ENCODE measurements at regions not wholly inside any gene's neighbourhood (a gene's known extent, or its start where the extent isn't known, plus 50 kb on each side); places are given as distances from the start of the nearest gene placed in this dataset.

GRCh38 chr11:131274233-131274632 is 96.2 kb upstream of the NTM start (continued):
- TF ChIP-seq L3MBTL2 (IDR thresholded peaks at IDR 0.05): no peak
- no peak for TF ChIP-seq KDM1A (IDR thresholded peaks at IDR 0.05)
- no peak for TF ChIP-seq RAD21 (CRISPR knock-in tag; conservative IDR thresholded peaks at IDR 0.05 in 1 of 2, IDR thresholded peaks at IDR 0.05 in 1 of 2)
- no peak for TF ChIP-seq TEAD1 (CRISPR knock-in tag; IDR thresholded peaks at IDR 0.05)
- no peak for TF ChIP-seq LEF1 (IDR thresholded peaks at IDR 0.05)
- no peak for TF ChIP-seq KLF1 (tag; IDR thresholded peaks at IDR 0.05)

GRCh38 chr11:131275580-131275979 is 94.8 kb upstream of the NTM start:
- 2% methylated on average over 9 of the region's 9 CpGs for WGBS (ENCODE audit: insufficient coverage, low coverage, missing lambda C conversion rate)
- ChIA-PET CTCF (ENCODE audit: low intra/inter-chr PET ratio) (no interaction called here), POLR2A (no interaction called here)
- Histone ChIP-seq H3K4me3 (no peak overlapping the region), H3K27ac (ENCODE audit: extremely low read depth, low read depth, low read length) (no peak overlapping the region), H3K79me2 (ENCODE audit: control insufficient read depth, insufficient read depth, low read length) (no peaks in the 10 kb centered on the region), H3K9me1 (ENCODE audit: control insufficient read depth, insufficient read depth, low read length) (no peaks in the 10 kb centered on the region), H4K20me1 (replicated peaks; ENCODE audit: control insufficient read depth, insufficient read depth, low read length) (no peaks in the 10 kb centered on the region), H3K4me1 (replicated peaks in 1 of 2; ENCODE audit: control insufficient read depth in 2 of 2, insufficient read depth in 2 of 2, low read length in 2 of 2) (no peaks in the 10 kb centered on the region), H3K9me3 (replicated peaks; ENCODE audit: control insufficient read depth, insufficient read depth, low read depth, low read length) (no peaks in the 10 kb centered on the region), H2AFZ (ENCODE audit: low read depth, low read length) (no peak overlapping the region), H3K27me3 (ENCODE audit: control insufficient read depth in 2 of 2, insufficient read depth in 2 of 2, low read length in 2 of 2) (no peaks in the 10 kb centered on the region), H3K36me3 (ENCODE audit: control insufficient read depth, insufficient read depth, low read length) (no peaks in the 10 kb centered on the region), H3K4me2 (ENCODE audit: insufficient read depth, low read length) (no peak overlapping the region), H3K9ac (ENCODE audit: insufficient read depth in 1 of 2, low read depth in 2 of 2, low read length in 2 of 2) (no peak overlapping the region)
- no peak for FAIRE-seq
- no peak for TF ChIP-seq NONO (IDR thresholded peaks at IDR 0.05; ENCODE audit: low read depth in 2 of 2, low read length in 1 of 2)
- intact Hi-C loops (cut with micrococcal nuclease): no loop called here
- no peak for ATAC-seq
- no peak for DNase-seq (ENCODE audit: extremely low read depth in 1 of 4, low spot score in 3 of 4)
- BruUV-seq (replicated peaks): no TSS peak
- in situ Hi-C loops (cut with MboI): no loop called here

Data from K562 (cell line).